NCI-H460 (cell line): ENCODE measurements at regions not wholly inside any gene's neighbourhood (a gene's known extent, or its start where the extent isn't known, plus 50 kb on each side); places are given as distances from the start of the nearest gene placed in this dataset.

Experiments used
- DNase-seq: peaks from one replicate; pipeline ENCODE4 v3.0.0-alpha.2; 2016; ENCODE audit warnings: low read depth; ENCODE audit errors: extremely low read depth

GRCh38 chr9:108217431-108218349 lies 638.1 kb downstream of the ACTL7B start:
- DNase-seq: no peak

DNA sequence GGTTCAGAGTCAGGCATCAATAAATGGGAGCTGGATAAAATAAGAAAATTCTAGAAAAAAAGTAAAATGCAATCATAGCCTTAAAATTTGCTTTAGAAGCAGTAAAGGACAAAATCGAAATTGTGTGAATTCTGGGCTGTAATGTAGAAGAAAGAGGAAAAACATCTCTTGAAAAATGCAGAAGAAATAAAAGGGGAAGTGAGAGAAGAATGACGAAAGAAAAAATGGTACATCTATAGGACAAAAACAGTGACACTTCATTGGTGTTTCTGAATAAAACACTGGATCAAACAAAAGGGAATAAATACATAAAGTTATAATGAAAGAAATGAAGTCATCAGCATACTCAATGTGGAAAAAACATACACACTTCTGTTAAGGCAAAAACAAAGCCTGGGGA lies 642.3 kb downstream of the ACTL7B start:
- DNase-seq: no peak

GRCh38 chr9:108212184-108212583 lies 643.6 kb downstream of the ACTL7B start:
- no peak for DNase-seq

GRCh38 chr9:108211411-108211955 lies 644.3 kb downstream of the ACTL7B start:
- DNase-seq: no peak

GRCh38 chr9:108209132-108209685 lies 646.6 kb downstream of the ACTL7B start:
- DNase-seq: no peak

GRCh38 chr9:108207561-108208165 lies 648.1 kb downstream of the ACTL7B start:
- no peak for DNase-seq

DNA sequence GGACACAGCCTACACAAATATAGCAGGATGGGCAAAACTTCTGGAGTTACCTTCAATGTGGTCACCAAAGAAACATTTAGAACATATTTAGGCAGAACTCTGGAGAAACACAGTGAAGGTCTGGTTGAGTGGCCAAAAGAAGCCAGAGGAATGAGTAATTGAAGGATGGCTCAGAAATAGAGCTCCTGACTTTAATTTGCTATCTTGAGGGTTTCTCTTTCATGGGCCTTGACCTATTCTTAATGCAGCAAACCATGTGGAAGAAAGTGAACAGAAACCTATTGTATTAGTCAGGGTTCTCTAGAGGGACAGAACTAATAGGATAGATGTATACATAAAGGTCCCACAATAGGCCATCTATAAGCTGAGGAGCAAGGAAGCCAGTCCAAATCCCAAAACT lies 650.5 kb downstream of the ACTL7B start:
- no peak for DNase-seq

GRCh38 chr9:108197899-108198298 lies 657.9 kb downstream of the ACTL7B start:
- no peak for DNase-seq

DNA sequence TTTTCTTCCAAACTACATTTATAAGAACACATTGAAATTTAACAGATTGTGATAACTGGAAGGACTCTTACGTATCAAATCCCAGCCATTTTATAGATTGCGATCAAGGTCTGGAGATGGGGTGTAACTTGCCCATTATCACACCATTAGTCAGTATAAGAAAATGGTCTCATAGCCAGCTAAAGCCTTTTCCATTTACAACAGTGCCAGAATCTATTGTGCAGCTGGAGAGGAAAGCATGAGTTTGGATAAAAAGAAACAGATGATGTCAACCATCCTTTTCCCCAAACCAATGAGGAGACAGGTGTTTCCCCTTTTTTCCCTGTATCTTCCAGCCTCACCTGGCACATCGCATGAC lies 658.8 kb downstream of the ACTL7B start:
- DNase-seq: no peak

GRCh38 chr9:108196332-108197007 lies 659.3 kb downstream of the ACTL7B start:
- DNase-seq: no peak

- DNase-seq: no peak
Observed at GRCh38 chr9:108194154-108194553, 661.6 kb downstream of the ACTL7B start.

GRCh38 chr9:108193026-108193710 lies 662.6 kb downstream of the ACTL7B start:
- DNase-seq: no peak

GRCh38 chr9:108191065-108191464 lies 664.7 kb downstream of the ACTL7B start:
- DNase-seq: no peak

GRCh38 chr9:108188976-108189375 lies 666.8 kb downstream of the ACTL7B start:
- no peak for DNase-seq

- no peak for DNase-seq
Observed at GRCh38 chr9:108188482-108188881, 667.3 kb downstream of the ACTL7B start.

GRCh38 chr9:108186642-108187395 lies 669.0 kb downstream of the ACTL7B start:
- DNase-seq: no peak

DNA sequence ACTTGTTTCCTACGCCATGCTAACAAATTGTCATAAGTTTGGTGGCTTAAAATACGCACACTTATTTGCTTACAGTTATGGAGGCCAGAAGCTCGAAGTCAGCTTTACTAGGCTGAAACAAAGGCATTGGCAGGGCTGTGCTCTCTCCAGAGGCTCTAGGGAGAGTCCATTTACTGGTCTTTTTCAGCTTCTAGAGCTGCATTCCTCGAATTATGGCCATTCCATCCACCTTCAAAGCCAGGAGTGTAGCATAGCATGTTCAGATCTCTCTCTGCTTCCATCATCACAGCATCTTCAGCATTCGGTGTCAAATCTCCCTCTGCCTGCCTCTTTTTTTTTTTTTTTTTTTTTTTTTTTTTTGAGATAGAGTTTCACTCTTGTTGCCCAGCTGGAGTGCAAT lies 670.2 kb downstream of the ACTL7B start:
- no peak for DNase-seq

DNA sequence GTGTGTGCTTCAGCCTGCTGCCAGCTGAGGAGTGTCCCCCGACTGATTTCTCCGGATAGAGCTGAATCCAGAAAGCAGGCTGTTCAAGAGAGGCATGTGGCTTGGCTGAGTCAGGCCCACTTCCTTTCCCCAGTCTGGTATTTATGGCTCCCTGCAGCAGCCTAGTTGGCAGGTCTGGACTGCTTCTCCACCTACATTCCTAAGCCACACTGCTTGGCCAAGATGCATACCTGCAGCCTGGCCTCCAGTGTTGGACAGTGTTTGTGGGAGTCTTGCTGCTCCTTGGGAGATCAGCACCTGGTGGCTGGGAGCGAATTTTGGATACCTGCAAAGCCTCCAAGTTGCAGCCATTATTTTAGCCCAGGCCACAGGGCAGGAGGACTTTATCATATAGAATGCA lies 670.8 kb downstream of the ACTL7B start:
- no peak for DNase-seq

- no peak for DNase-seq
Observed at GRCh38 chr9:108184009-108184408, 671.8 kb downstream of the ACTL7B start.

- DNase-seq: no peak
Observed at GRCh38 chr9:108182950-108183381, 672.8 kb downstream of the ACTL7B start.
